Heart right ventricle (tissue), 16 donors: ENCODE measurements at regions not wholly inside any gene's neighbourhood (a gene's known extent, or its start where the extent isn't known, plus 50 kb on each side); places are given as distances from the start of the nearest gene placed in this dataset.

Source experiments
- ATAC-seq, 8 donors: fragments of 200-7000 bp; cut with Tn5 transposase; one replicate each; pipeline ENCODE4 v1.9.1; 2020; ENCODE audit warnings: mild to moderate bottlenecking in 8 of 8, moderate library complexity in 8 of 8, moderate number of reproducible peaks in 1 of 8
- DNase-seq, 2 donors: peaks; one replicate each; pipeline ENCODE4 v3.0.0-alpha.2; 2020
- H3K27ac ChIP-seq, 10 donors: fragments of 200-600 bp; sonication (generic) in 2 of 10; one replicate each; pipeline versions ENCODE4 v1.5.0 to v1.8.0; 2020 to 2022; ENCODE audit warnings: mild to moderate bottlenecking in 3 of 10
- H3K27me3 ChIP-seq, 7 donors: fragments of 200-600 bp; one replicate each; pipeline ENCODE4 v1.8.0; 2021 to 2022; ENCODE audit warnings: mild to moderate bottlenecking in 2 of 7
- H3K36me3 ChIP-seq, 9 donors: fragments of 200-600 bp; sonication (generic) in 1 of 9; one replicate each; pipeline versions ENCODE4 v1.5.0 to v1.8.0; 2020 to 2022; ENCODE audit warnings: mild to moderate bottlenecking in 2 of 9
- H3K4me1 ChIP-seq, 9 donors: fragments of 200-600 bp; sonication (generic) in 1 of 9; one replicate each; pipeline versions ENCODE4 v1.5.0 to v1.8.0; 2020 to 2022; ENCODE audit warnings: mild to moderate bottlenecking in 4 of 9
- H3K4me3 ChIP-seq, 10 donors: fragments of 200-600 bp; sonication (generic) in 2 of 10; one replicate each; pipeline versions ENCODE4 v1.5.0 to v1.8.0; 2020 to 2022; ENCODE audit warnings: mild to moderate bottlenecking in 7 of 10, moderate library complexity in 2 of 10
- H3K9me3 ChIP-seq, 11 donors: fragments of 200-600 bp in 10 of 11; sonication (generic) in 2 of 11; one replicate each; pipeline versions ENCODE4 v1.5.0 to v1.8.0; 2013 to 2022; ENCODE audit warnings: mild to moderate bottlenecking in 2 of 11, control low read depth in 1 of 11, moderate library complexity in 1 of 11
- CTCF ChIP-seq, 9 donors: fragments of 200-600 bp; sonication (generic) in 2 of 9; IDR thresholded peaks; one replicate each; pipeline versions ENCODE4 v1.5.0 to v1.8.0; 2021 to 2022; ENCODE audit warnings: antibody characterized with exemption in 9 of 9, mild to moderate bottlenecking in 5 of 9, moderate library complexity in 1 of 9
- WGBS, 2 donors: extraction: QIAGEN DNeasy Blood & Tissue Kit; methylation state at CpG; one replicate each; pipeline ENCODE4 v1.1.7; 2013; ENCODE audit warnings: inconsistent platforms in 1 of 2; 5-methylcytosine and 5-hydroxymethylcytosine counted together
- intact Hi-C, 10 donors: fragments of 100-400 bp; cut with DNase I; formaldehyde crosslinking; loops; one replicate each; pipeline versions ENCODE4 v1.11.1 to v1.14.2; 2022
- donor health status: Arrhythmogenic right ventricular cardiomyopathy.
- donor health status: ischemic (EF 13 %, LVEDD 7.1; RV severe dilation, severe dysfunction).
- donor health status: healthy with polysubstance abuse.
- donor health status: DM: no; HTN: yes; CAD: no.
- donor health status: DM: no; HTN: no; CAD: no.
- donor health status: ischemic (EF 25% LVEDD 6.9; RV normal size, moderate dysfunction).
- donor health status: ischemic (EF 25% LVEDD 5.7; RV mildly dilated, moderate dysfunction).
- donor health status: healthy.
- donor health status: DM: yes; HTN: yes; CAD: no.
- donor health status: Ischemic cardiomyopathy.
- donor health status: ischemic (EF 35%, LVEDD 5.7; RV mildly dilated, moderate dysfunction).
- donor health status: nonischemic (EF 11% LVEDD 7.7; RV severe dilation, severe dysfunction).
- donor health status: DM: yes; HTN: yes; CAD: no.
- donor health status: PGD.
- donor health status: ischemic (EF 29% LVEDD 5.4; RV normal size, mild dysfunction).
- donor health status: nonischemic (EF 23%, LVEDD 6.1; RV moderate dilation, normal function).

GRCh38 chr4:105023668-105024055 lies 123.0 kb upstream of the TET2 start:
- intact Hi-C loops = loop anchor here in 1 of 10 donors (10.0 kb wide), 1 partner anchor 1159 kb away; no protein-coding TSS in a partner anchor
- Histone ChIP-seq H3K27ac (no peak overlapping the region), H3K36me3 (no peaks in the 10 kb centered on the region)

DNA sequence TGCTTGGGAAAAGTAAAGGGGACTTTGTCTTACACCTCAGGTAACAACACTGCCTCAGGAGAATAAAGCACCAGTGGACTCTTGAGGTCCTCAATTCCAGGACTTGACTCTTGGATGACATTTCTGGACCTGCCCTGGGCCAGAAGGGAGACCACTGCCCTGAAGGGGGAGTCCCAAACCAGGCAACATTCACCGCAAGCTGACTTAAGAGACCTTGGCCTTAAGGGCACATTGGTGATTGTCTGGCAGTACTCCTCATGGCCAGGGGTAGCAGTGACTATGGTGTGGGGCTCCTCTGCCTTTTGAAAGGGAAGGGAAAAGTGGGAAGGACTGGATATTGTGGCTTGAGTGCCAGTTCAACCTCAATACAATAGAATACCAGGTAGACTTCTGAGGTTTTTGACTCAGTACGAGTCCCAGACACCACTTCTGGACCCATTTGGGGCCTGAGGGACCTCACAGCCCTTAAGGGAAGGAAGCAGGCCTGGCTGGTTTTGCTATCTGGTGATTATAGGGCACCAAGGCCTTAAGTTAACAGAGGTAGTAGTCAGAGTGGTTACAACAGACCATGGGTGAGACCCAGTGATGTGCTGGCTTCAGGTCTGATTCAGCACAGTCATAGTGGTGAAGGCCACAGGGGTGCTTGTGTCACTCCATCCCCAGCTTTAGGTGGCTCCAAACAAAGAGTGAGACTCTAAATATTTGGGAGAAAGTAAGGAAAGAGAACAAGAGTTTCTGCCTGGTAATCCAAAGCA lies 121.2 kb upstream of the TET2 start:
- Histone ChIP-seq H3K9me3 (peaks cover 0 to 27% (median 8%) of the 10 kb centered on the region in 11 donors), H3K4me1 (peaks cover 0 to 9% (median 0%) of the 10 kb centered on the region in 9 donors), H3K36me3 (no peaks in the 10 kb centered on the region), H3K27me3 (no peaks in the 10 kb centered on the region), H3K4me3 (no peak overlapping the region), H3K27ac (no peak overlapping the region)
- ATAC-seq (no peak), DNase-seq (no peak)
- WGBS, 2 donors = 84 to 88% methylated on average over 2 of the region's 2 CpGs
- intact Hi-C loops = loop anchor here in 1 of 10 donors (10.0 kb wide), 1 partner anchor 1161 kb away; no protein-coding TSS in a partner anchor
- TF ChIP-seq CTCF (IDR thresholded peaks at IDR 0.05) = no peak

More at GRCh38 chr4:105023668-105024055, 123.0 kb upstream of the TET2 start:
- Histone ChIP-seq H3K9me3 (peaks cover 0 to 26% (median 8%) of the 10 kb centered on the region in 11 donors), H3K4me3 (no peak overlapping the region), H3K27me3 (no peaks in the 10 kb centered on the region), H3K4me1 (peaks cover 0 to 9% (median 0%) of the 10 kb centered on the region in 9 donors)
- ATAC-seq (no peak), DNase-seq (no peak)
- no peak for TF ChIP-seq CTCF (IDR thresholded peaks at IDR 0.05)

DNA sequence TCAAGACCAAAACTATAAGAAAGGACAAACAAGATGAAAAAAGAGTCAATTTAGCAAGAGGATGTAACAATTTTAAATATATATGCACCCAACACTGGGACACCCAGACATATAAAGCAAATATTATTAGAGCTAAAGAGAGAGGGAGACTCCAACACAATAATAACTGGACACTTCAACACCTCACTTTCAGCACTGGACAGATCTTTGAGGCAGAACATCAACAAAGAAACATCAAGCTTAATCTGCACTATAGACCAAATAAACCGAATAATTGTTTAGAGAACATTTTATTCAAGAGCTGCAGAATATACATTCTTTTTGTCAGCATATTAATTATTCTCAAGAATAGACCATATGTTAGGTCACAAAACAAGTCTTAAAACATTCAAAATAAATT lies 109.7 kb upstream of the TET2 start:
- intact Hi-C loops = no loop called here
- no peak for TF ChIP-seq CTCF (IDR thresholded peaks at IDR 0.05)
- Histone ChIP-seq H3K36me3 (no peaks in the 10 kb centered on the region), H3K27ac (no peak overlapping the region), H3K4me1 (no peaks in the 10 kb centered on the region), H3K4me3 (no peak overlapping the region), H3K27me3 (no peaks in the 10 kb centered on the region), H3K9me3 (peaks cover 0 to 22% (median 5%) of the 10 kb centered on the region in 11 donors)
- WGBS, 2 donors = 87 to 98% methylated on average over 1 of the region's 1 CpG
- DNase-seq (no peak), ATAC-seq (no peak)

- Histone ChIP-seq H3K27me3 (no peaks in the 10 kb centered on the region), H3K4me1 (no peaks in the 10 kb centered on the region), H3K36me3 (no peaks in the 10 kb centered on the region), H3K4me3 (no peak overlapping the region), H3K27ac (no peak overlapping the region), H3K9me3 (peaks cover 0 to 31% (median 14%) of the 10 kb centered on the region in 11 donors)
- no peak for TF ChIP-seq CTCF (IDR thresholded peaks at IDR 0.05)
- DNase-seq = no peak
- intact Hi-C loops = no loop called here
- no peak for ATAC-seq
Measured at GRCh38 chr4:105042451-105042850, 104.2 kb upstream of the TET2 start.
